NCI-H748 (cell line): ENCODE measurements at regions not wholly inside any gene's neighbourhood (a gene's known extent, or its start where the extent isn't known, plus 50 kb on each side); places are given as distances from the start of the nearest gene placed in this dataset.
A peak's percentile ranks its signal among the peaks of the same experiment; 100 is the strongest.
"Not testable (repeated sequence)": the region's sequence is repeated elsewhere in the genome, so short reads cannot be mapped to it uniquely, and the experiment has no call there.

Source experiments
- DNase-seq: peaks from one replicate; lab custom pipeline; 2025; ENCODE audit not compliant: unreplicated experiment; lab: John Stamatoyannopoulos, UW

GRCh38 chr12:91640021-91640420 lies 457.4 kb upstream of the DCN start:
- no peak for DNase-seq

- DNase-seq = peak; percentile 51
Measured at GRCh38 chr12:91639327-91639726, 456.7 kb upstream of the DCN start.

- DNase-seq = peak; percentile 51
Measured at GRCh38 chr12:91637789-91638624, 455.4 kb upstream of the DCN start.

- DNase-seq = peak; percentile 13
Measured at GRCh38 chr12:91636721-91637120, 454.1 kb upstream of the DCN start.

GRCh38 chr12:91634386-91634713 lies 451.7 kb upstream of the DCN start:
- DNase-seq = not testable (repeated sequence)

- DNase-seq = no peak
Measured at GRCh38 chr12:91633734-91634357, 451.2 kb upstream of the DCN start.

GRCh38 chr12:91633206-91633605 lies 450.6 kb upstream of the DCN start:
- no peak for DNase-seq

- no peak for DNase-seq
Measured at GRCh38 chr12:91632042-91632786, 449.6 kb upstream of the DCN start.

- no peak for DNase-seq
Measured at GRCh38 chr12:91630596-91631293, 448.1 kb upstream of the DCN start.

GRCh38 chr12:91630083-91630482 lies 447.5 kb upstream of the DCN start:
- DNase-seq = no peak

GRCh38 chr12:91629440-91629839 lies 446.8 kb upstream of the DCN start:
- DNase-seq = no peak

GRCh38 chr12:91628656-91629055 lies 446.0 kb upstream of the DCN start:
- no peak for DNase-seq

- no peak for DNase-seq
Measured at GRCh38 chr12:91627225-91627624, 444.6 kb upstream of the DCN start.

GRCh38 chr12:91622981-91623380 lies 440.4 kb upstream of the DCN start:
- DNase-seq = no peak

- DNase-seq = peak; percentile 17
Measured at GRCh38 chr12:91622037-91622436, 439.4 kb upstream of the DCN start.

- peak; percentile 30 for DNase-seq
Measured at GRCh38 chr12:91620992-91621391, 438.4 kb upstream of the DCN start.

- DNase-seq = no peak
Measured at GRCh38 chr12:91620422-91620821, 437.8 kb upstream of the DCN start.

GRCh38 chr12:91618281-91618680 lies 435.7 kb upstream of the DCN start:
- no peak for DNase-seq

- no peak for DNase-seq
Measured at GRCh38 chr12:91617818-91618217, 435.2 kb upstream of the DCN start.

GRCh38 chr12:91616416-91616815 lies 433.8 kb upstream of the DCN start:
- DNase-seq = no peak

- no peak for DNase-seq
Measured at GRCh38 chr12:91613223-91613779, 430.7 kb upstream of the DCN start.
